OCI-LY7 (cell line): ENCODE measurements at regions not wholly inside any gene's neighbourhood (a gene's known extent, or its start where the extent isn't known, plus 50 kb on each side); places are given as distances from the start of the nearest gene placed in this dataset.

Source experiments
- CTCF ChIP-seq: fragments of 200-600 bp; sonication (generic); conservative IDR thresholded peaks from 2 replicates; pipeline ENCODE4 v1.5.1; 2014; ENCODE audit warnings: mild to moderate bottlenecking, antibody characterized with exemption, low read length, moderate library complexity, mixed read lengths
- EZH2phosphoT487 ChIP-seq: fragments of 200-600 bp; sonication (generic); IDR thresholded peaks from 2 replicates; pipeline ENCODE4 v1.6.1; 2018; ENCODE audit warnings: low read depth, borderline replicate concordance, mild to moderate bottlenecking, mixed run types, antibody characterized with exemption, low read length, moderate library complexity, mixed read lengths

GRCh38 chr2:173667415-173667814 lies 297.8 kb downstream of the SP3 start:
- peak; percentile 29; the same call in 1 of the 2 replicates for TF ChIP-seq CTCF
- no peak for TF ChIP-seq EZH2phosphoT487
